ENCODE measurements at regions not wholly inside any gene's neighbourhood (a gene's known extent, or its start where the extent isn't known, plus 50 kb on each side); places are given as distances from the start of the nearest gene placed in this dataset.
"Not testable (repeated sequence)": the region's sequence is repeated elsewhere in the genome, so short reads cannot be mapped to it uniquely, and the experiment has no call there.

GRCh38 chr5:125057912-125058826, 311.7 kb upstream of the ZNF608 start:
- no peak for FAIRE-seq
- no peak for DNase-seq (ENCODE audit: low spot score in 2 of 2)

DNA sequence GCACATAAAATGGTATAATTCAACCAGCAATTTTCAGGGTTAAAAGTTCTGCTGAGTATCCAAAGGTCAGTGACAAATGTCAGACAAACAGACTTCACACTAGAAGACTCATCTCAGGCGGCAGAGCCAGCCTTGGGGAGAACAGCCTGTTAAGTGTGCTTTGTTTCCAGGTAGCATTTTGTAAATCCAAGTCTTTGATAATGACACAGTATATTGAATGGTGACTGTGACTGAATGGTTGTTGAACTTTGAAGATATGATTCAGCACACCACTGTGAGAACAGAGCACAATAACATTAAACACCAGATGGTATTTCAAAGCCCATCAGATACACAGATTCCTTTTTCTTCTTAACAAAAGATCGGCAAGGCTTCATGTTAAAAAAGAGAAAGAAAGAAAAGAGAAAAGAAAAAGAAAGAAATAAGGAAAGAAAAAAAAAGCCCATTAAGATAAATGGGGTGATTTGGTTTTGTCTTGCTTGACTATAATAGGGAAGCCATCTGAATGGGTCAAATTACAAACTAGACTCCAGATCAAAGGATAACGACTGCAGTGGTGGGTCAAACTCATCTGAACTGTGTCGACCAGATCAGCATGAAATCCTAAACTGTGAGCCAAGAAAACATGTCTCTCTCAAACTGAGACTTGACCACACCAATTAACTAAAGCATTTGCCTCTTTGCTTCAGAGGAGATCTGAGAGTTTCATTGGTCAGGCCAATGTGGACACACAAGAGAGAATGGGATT, 313.0 kb upstream of the ZNF608 start:
- DNase-seq (ENCODE audit: low spot score in 2 of 2) (no peak), FAIRE-seq (no peak)

DNA sequence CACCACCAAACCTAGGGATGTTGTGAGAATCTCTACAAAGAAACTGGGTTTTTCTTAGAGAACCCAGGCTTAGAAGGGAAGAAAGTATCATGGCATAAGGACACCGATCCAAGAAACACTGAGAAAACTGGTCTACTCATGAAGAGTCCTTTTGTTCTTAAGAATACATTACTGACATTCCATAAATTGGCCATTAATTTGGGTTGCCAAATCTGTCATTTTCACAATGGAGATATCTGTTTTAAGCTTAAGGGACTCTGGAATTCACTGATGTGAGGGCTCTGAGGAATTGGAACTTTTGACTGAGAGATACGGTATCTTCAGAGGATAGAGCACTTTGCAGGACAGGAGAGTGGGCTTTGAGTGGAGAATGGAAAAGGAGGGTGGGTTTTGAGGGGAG, 315.3 kb upstream of the ZNF608 start:
- DNase-seq (ENCODE audit: low spot score in 2 of 2) (no peak), FAIRE-seq (no peak)

DNA sequence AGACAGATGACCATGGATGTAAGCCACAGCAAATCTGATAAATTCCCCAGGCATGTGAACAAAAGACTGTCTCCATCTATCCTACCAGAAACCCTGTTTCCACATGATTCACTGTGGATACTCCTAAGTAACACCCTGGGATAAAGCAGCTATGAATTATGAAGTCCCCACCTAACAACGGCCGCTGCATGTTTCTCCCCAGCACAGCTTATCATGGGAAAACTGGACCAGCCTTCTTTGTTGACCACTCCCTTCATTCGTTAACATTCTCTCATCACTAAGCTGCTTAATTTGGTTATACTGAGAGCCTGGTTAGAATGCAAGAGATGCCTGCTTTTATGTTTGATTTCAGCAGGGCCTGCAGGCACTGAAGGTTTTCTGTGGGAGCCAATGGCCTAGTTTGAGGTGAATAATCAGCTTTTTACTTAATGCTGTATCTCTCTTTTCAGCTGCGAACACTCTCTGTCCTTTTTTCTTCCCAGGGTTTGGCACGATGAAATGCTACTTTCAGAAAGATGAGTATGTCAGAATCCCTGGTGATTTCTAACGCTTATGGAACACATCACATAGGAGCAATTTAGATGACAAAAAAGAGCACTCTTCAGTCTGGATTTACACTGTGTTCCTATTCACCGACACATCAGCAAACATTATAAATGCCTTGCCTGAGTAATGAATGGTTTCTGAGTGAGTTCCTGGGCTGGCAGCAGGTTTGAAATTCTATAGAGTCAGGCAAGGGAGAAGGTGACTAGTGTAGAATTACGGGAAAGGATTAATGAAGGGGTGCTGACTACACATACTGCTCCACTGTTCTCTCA, 318.4 kb upstream of the ZNF608 start:
- no peak for DNase-seq (ENCODE audit: low spot score in 2 of 2)
- no peak for FAIRE-seq

DNA sequence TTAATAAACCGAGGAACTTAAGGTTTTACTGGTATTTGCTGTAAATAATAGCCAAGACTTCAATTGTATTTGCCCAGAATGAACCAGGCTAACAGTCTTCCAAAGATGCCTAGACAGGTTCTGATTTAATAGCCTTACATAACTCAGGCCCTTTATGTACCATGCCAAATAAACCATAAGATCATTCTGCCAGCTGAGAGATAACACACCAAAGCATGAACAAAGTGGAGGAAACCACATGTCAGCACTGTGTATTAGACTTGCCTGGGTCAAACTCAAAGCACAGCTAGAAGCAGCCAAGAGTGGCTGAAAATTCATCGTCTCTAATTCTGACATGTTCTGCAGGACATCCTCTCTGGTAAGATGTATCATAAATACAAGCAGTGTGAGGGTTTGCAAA, 319.3 kb upstream of the ZNF608 start:
- DNase-seq (ENCODE audit: low spot score in 2 of 2) (no peak), FAIRE-seq (no peak)

DNA sequence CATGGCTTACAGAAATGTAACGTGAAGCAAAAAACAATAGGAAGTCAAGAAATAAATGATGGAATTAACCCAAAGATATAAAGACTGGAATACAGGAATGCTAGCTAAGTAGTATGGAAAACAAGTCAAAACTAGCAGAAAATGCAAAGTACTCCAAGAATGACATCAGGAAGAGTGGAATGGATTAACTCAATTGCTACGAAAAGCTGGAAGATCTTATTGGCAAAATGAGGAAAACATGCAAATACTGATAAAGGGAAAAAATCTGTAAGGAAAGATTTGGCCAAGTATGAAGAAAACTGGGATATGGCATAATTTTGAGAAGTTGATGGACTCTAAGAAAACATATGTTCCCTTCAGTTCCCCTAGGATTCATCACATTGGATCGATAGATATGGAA, 324.5 kb upstream of the ZNF608 start:
- no peak for DNase-seq (ENCODE audit: low spot score in 2 of 2)

GRCh38 chr5:125073090-125073489, 326.7 kb upstream of the ZNF608 start:
- FAIRE-seq (no peak), DNase-seq (ENCODE audit: low spot score in 2 of 2) (no peak)

More for the DNA sequence above, 324.5 kb upstream of the ZNF608 start:
- FAIRE-seq, result no peak

DNA sequence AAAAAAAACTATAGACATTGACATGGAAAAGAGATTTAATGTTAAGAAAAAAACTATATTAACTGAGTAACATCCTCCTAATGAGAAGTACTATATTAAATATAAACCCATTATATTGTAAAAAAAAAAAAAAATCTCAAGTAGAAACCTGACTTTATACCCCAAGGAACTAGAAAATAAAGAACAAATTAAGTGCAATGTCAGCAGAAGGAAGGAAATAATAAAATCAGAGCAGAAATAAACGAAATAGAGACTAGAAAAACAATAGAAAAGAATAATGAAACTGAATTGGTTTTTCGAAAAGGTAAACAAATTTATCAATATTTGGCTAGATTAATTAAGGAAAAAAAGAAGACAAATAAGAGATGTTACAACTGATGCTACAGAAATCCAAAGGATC, 329.1 kb upstream of the ZNF608 start:
- DNase-seq (ENCODE audit: low spot score in 2 of 2), result no peak
- peak; percentile 47 for FAIRE-seq

DNA sequence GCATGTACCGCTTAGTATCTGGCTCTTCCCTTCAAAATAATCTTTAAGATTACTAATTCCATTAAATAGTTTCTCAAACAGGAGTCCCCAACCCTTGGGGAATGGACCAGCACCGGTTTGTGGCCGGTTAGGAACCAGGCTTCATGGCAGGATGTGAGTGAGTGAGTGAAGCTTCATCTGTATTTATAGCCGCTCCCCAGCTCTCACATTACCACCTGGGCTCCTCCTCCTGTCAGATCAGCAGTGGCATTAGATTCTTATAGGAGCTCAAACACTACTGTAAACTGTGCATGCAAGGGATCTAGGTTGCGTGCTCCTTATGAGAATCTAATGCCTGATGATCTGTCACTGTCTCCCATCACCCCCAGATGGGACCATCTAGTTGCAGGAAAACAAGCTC, 332.6 kb upstream of the ZNF608 start:
- DNase-seq (ENCODE audit: low spot score in 2 of 2); FAIRE-seq: not testable (repeated sequence)

DNA sequence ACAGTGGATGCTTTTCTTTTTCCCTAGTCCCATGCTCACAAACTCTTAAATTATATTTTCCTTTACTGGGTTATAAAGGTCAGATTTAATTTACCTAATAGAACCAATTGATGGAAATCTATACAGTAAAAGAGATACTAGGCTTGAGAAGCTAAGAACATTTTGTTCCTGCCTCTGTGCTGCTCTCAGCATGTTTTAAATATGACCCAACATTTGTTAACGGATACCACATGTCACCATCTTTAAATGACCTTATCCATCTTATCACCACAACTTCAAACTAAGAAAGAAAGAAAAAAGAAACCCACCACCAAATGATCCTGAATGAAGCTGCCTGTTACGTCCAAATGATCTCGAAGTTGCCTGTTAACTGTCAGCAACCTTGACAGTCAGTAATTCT, 334.7 kb upstream of the ZNF608 start:
- DNase-seq (ENCODE audit: low spot score in 2 of 2) (no peak), FAIRE-seq (no peak)

DNA sequence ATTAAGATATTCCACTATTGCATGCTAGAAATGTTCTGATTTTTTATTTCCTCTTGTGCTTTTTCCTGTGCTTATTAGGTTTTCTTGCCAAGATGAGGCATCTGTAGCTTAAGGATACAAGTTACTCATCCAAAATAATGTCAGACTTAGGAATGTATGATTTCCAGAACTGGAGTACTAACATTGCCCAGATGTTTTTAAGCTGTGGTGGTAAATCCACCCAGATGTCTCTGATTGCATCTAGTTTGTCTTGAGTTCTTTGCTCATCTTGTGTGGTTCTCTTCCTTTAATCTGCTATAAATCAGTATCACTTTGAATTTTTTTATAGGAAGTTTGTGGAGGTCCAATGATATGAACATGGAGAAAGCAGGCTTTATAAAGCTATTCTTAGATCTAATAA, 337.5 kb upstream of the ZNF608 start:
- no peak for FAIRE-seq
- no peak for DNase-seq (ENCODE audit: low spot score in 2 of 2)

- DNase-seq (ENCODE audit: low spot score in 2 of 2), result no peak
- no peak for FAIRE-seq
Observed at GRCh38 chr5:125085797-125086505, 339.5 kb upstream of the ZNF608 start.

DNA sequence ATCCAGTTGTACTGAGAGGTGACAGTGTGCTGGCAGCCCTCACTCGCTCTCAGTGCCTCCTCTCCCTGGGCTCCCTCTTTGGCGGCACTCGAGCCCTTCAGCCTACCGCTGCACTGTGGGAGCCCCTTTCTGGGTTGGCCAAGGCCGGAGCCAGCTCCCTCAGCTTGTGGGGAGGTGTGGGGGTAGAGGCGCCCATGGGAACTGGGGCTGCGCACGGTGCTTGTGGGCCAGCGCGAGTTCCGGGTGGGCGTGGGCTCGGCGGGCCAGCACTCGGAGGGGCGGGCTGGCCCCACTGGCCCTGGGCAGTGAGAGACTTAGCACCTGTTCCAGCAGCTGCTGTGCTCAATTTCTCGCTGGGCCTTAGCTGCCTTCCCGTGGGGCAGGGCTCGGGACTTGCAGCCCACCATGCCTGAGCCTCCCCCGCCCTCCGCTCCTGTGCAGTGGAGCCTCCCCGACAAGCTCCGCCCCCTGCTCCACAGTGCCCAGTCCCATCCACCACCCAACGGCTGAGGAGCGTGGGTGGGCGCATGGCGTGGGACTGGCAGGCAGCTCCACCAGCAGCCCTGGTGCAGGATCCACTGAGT, 342.2 kb upstream of the ZNF608 start:
- no peak for DNase-seq (ENCODE audit: low spot score in 2 of 2)

DNA sequence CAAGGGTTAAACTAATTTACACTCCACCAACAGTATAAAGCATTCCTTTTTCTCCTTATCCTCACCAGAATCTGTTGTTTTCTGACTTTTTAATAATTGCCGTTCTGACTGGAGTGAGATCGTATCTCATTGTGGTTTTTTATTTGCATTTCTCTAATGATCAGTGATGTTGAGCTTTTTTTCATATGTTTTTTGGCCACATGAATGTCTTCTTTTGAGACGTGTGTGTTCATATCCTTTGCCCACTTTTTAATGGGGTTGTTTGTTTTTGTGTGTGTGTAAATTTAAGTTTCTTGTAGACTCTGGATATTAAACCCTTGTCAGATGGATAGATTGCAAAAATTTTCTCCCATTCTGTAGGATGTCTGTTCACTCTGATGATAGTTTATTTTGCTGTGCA, 345.7 kb upstream of the ZNF608 start:
- not testable (repeated sequence) for DNase-seq (ENCODE audit: low spot score in 2 of 2); FAIRE-seq

More for the DNA sequence above, 342.2 kb upstream of the ZNF608 start:
- no peak for FAIRE-seq

- no peak for FAIRE-seq
Observed at GRCh38 chr5:125093776-125094175, 347.3 kb upstream of the ZNF608 start.

DNA sequence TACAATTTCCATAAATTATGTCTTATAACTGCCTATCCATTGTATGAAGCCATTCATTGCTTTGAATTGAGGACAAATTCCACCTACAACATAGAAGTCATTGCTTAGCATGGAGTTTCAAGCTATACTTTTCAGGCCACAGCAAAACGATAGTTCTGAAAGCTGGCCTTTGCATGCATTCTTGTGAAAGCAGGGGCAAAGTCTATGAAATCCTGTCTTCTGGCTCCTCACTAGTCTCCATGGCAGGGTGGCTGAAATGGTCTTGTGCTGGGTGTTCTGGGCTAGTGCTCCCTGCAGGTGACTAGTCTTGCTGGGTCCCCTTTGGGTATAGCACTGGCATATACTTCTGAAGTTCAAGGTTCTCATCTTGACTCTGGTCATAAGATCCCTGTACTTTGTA, 353.9 kb upstream of the ZNF608 start:
- FAIRE-seq (no peak), DNase-seq (ENCODE audit: low spot score in 2 of 2) (no peak)

More at GRCh38 chr5:125093776-125094175, 347.3 kb upstream of the ZNF608 start:
- peak in 1 of 2 donors; percentile 18 for DNase-seq (ENCODE audit: low spot score in 2 of 2)

DNA sequence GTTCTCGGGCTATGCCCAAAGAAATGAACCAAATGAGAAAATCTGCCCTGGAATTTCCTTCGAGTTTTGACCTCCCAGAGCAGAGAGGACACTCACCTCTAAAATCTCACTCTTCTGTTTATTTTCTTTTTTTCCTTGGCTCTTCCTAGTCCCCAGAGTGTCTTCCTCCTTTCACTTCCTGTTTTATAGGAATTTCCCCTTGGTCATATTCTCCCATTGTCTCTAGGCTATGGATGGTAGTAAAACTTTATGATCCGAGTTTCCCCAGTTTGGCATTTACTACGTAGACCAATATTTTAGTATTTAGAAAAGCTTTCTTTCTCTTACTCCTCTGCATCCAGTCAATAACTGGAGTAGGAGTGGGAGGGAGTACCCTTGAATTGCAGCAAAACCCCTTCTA, 354.5 kb upstream of the ZNF608 start:
- FAIRE-seq, result no peak
- no peak for DNase-seq (ENCODE audit: low spot score in 2 of 2)

DNA sequence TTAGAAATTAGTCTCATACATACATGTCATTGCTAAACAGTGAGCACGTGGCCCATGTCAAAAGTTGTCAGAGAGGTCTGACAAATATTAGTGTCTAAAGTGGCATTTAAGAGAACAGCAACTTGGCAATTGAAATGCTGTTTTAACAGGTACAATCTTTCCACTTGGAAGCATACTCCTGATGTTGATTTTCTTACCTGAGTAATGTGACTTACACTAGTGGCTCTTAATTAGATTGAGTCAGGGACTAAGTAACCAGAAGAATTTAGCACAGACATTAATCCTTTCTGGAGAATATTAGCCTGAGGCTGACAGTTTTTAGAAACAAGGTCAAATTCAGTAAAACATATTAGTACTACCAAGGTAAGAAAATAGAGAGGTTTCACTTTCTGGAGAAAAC, 357.0 kb upstream of the ZNF608 start:
- no peak for FAIRE-seq
- DNase-seq (ENCODE audit: low spot score in 2 of 2), result no peak

DNA sequence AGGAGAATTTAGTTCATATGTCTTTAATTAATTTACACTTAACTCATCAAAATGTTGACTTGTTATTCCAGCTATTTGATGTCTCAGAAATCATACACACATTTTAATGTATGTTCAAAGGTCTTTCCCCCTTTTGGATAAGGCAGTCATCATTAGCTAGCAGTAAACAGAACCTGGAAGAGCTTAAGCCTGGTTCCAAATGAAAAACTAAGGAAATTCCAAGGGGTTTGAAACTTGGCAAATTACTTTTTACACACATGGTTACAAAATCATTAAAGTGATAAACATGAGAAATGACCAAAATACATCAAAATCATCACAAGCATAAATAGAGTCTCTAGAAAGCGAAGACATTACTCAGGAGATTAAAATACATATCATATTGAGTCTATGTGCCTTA, 359.8 kb upstream of the ZNF608 start:
- no peak for FAIRE-seq
- no peak for DNase-seq (ENCODE audit: low spot score in 2 of 2)

DNA sequence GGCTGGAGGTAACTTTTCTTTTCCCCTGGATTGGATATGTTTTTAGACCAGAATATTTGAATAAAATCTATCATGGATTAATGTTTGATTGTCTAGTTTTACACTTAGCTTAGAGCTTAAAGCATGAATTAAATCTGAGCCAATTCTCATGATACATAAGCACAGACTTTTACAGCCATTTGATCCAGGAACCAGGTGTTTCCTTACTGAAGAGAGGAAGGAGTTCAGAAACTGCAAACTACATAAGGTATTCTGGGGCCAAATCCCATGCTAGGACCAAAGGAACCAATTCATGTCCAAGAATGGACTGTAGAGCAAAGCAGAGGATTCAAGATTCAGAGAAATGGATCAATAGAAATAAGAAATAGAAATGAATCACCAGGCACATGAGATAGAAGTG, 360.4 kb upstream of the ZNF608 start:
- FAIRE-seq, result no peak

More for the DNA sequence above, 360.4 kb upstream of the ZNF608 start:
- no peak for DNase-seq (ENCODE audit: low spot score in 2 of 2)

Measured in frontal cortex (tissue), 3 donors.